ENCODE measurements at regions not wholly inside any gene's neighbourhood (a gene's known extent, or its start where the extent isn't known, plus 50 kb on each side); places are given as distances from the start of the nearest gene placed in this dataset.

DNA sequence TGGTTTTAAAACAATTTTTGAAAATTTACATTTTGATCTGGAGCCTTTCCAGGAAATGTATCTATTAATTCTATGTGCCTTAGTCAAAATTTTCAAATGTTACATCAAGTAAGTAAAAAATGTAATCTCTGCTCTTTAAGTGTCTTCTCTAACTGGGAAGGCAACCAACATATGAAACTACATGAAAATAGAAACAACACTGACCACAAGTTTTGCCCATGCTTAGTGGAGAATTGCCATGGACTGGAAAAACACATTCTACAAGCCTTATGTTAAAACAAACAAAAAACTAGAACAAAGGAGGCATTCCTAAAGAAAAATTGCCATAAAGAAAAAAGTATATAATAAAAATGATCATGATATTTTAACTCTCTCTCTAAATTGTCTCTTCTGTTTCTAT lies 75.9 kb upstream of the SPRED1 start:
- Mint-ChIP-seq H3K27me3 (ENCODE audit: insufficient read depth, unreplicated experiment) (no peaks in the 10 kb centered on the region), H3K4me1 (ENCODE audit: insufficient read depth, unreplicated experiment) (no peaks in the 10 kb centered on the region), H3K9me3 (ENCODE audit: unreplicated experiment) (no peaks in the 10 kb centered on the region), H3K27ac (ENCODE audit: low read depth, unreplicated experiment) (no peak overlapping the region), H3K4me3 (ENCODE audit: unreplicated experiment) (no peak overlapping the region), H3K36me3 (ENCODE audit: insufficient read depth, unreplicated experiment) (no peaks in the 10 kb centered on the region)
- CTCF ChIA-PET: interaction anchor here (0.6 kb wide), 1 partner anchor 136 kb away, joined by 3 read pairs; no protein-coding TSS in a partner anchor
- POLR2A ChIA-PET: no interaction called here
- DNase-seq (ENCODE audit: unreplicated experiment): no peak
- TF ChIP-seq CTCF (IDR thresholded peaks at IDR 0.05; ENCODE audit: unreplicated experiment): no peak
- no TSS peak for BruUV-seq (replicated peaks)
- intact Hi-C loops (cut with micrococcal nuclease): no loop called here

DNA sequence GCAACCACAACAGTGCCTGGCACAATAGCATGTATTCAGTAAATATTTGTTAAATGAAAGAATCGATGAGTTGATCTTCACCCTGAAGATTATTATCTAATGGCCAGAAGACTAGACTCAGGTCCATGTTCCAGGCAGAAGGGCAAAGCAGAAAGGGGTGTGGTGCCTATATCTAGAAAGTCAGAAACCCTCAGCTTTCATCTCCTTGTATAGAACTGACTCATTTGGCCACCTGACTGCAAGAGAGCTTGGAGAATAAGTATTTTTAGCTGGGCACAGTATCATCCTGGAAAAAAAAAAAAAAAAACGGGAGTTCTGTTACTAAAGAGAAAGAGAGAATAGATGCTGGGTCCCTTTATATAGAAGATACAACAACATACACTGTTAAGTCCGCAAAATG lies 69.7 kb upstream of the SPRED1 start:
- CTCF ChIA-PET: no interaction called here
- intact Hi-C loops (cut with micrococcal nuclease): no loop called here

GRCh38 chr15:38186507-38186906 lies 66.1 kb upstream of the SPRED1 start:
- no peaks in the 10 kb centered on the region for H3K4me1 Mint-ChIP-seq (ENCODE audit: insufficient read depth, unreplicated experiment)
- no peak overlapping the region for H3K4me3 Mint-ChIP-seq (ENCODE audit: unreplicated experiment)
- H3K36me3 Mint-ChIP-seq (ENCODE audit: insufficient read depth, unreplicated experiment): no peaks in the 10 kb centered on the region
- intact Hi-C loops (cut with micrococcal nuclease): no loop called here
- DNase-seq (ENCODE audit: unreplicated experiment): no peak
- H3K27me3 Mint-ChIP-seq (ENCODE audit: insufficient read depth, unreplicated experiment): no peaks in the 10 kb centered on the region
- no peaks in the 10 kb centered on the region for H3K9me3 Mint-ChIP-seq (ENCODE audit: unreplicated experiment)
- no peak overlapping the region for H3K27ac Mint-ChIP-seq (ENCODE audit: low read depth, unreplicated experiment)
- no peak for TF ChIP-seq CTCF (IDR thresholded peaks at IDR 0.05; ENCODE audit: unreplicated experiment)
- CTCF ChIA-PET: interaction anchor here (0.8 kb wide), 1 partner anchor 16 kb away, joined by 3 read pairs; no protein-coding TSS in a partner anchor
- POLR2A ChIA-PET: no interaction called here
- no TSS peak for BruUV-seq (replicated peaks)

More for the DNA sequence above, 69.7 kb upstream of the SPRED1 start:
- DNase-seq (ENCODE audit: unreplicated experiment): no peak
- Mint-ChIP-seq H3K36me3 (ENCODE audit: insufficient read depth, unreplicated experiment) (no peaks in the 10 kb centered on the region), H3K9me3 (ENCODE audit: unreplicated experiment) (no peaks in the 10 kb centered on the region), H3K27ac (ENCODE audit: low read depth, unreplicated experiment) (no peak overlapping the region), H3K4me1 (ENCODE audit: insufficient read depth, unreplicated experiment) (no peaks in the 10 kb centered on the region), H3K4me3 (ENCODE audit: unreplicated experiment) (no peak overlapping the region), H3K27me3 (ENCODE audit: insufficient read depth, unreplicated experiment) (no peaks in the 10 kb centered on the region)
- no peak for TF ChIP-seq CTCF (IDR thresholded peaks at IDR 0.05; ENCODE audit: unreplicated experiment)
- POLR2A ChIA-PET: no interaction called here
- no TSS peak for BruUV-seq (replicated peaks)

GRCh38 chr15:38187630-38188313 lies 64.9 kb upstream of the SPRED1 start:
- ChIA-PET CTCF (interaction anchor here (0.8 kb wide), 1 partner anchor 15 kb away, joined by 3 read pairs; no protein-coding TSS in a partner anchor), POLR2A (interaction anchor here (0.8 kb wide), 1 partner anchor 23 kb away, joined by 3 read pairs; no protein-coding TSS in a partner anchor)
- H3K4me3 Mint-ChIP-seq (ENCODE audit: unreplicated experiment): no peak overlapping the region
- TF ChIP-seq CTCF (IDR thresholded peaks at IDR 0.05; ENCODE audit: unreplicated experiment): no peak
- no peak overlapping the region for H3K27ac Mint-ChIP-seq (ENCODE audit: low read depth, unreplicated experiment)
- no peaks in the 10 kb centered on the region for H3K27me3 Mint-ChIP-seq (ENCODE audit: insufficient read depth, unreplicated experiment)
- H3K36me3 Mint-ChIP-seq (ENCODE audit: insufficient read depth, unreplicated experiment): no peaks in the 10 kb centered on the region
- BruUV-seq (replicated peaks): no TSS peak
- intact Hi-C loops (cut with micrococcal nuclease): no loop called here
- no peaks in the 10 kb centered on the region for H3K9me3 Mint-ChIP-seq (ENCODE audit: unreplicated experiment)
- DNase-seq (ENCODE audit: unreplicated experiment): no peak
- H3K4me1 Mint-ChIP-seq (ENCODE audit: insufficient read depth, unreplicated experiment): no peaks in the 10 kb centered on the region

All from MCF 10A (cell line).